Pancreas (tissue), 10 donors: ENCODE measurements at regions not wholly inside any gene's neighbourhood (a gene's known extent, or its start where the extent isn't known, plus 50 kb on each side); places are given as distances from the start of the nearest gene placed in this dataset.
"Not testable (repeated sequence)": the region's sequence is repeated elsewhere in the genome, so short reads cannot be mapped to it uniquely, and the experiment has no call there.

Source experiments
- ATAC-seq, 4 donors: fragments of 200-7000 bp; cut with Tn5 transposase; one replicate each; pipeline versions ENCODE4 v1.8.0 to v1.9.1; 2020; ENCODE audit warnings: mild to moderate bottlenecking in 4 of 4, moderate library complexity in 4 of 4
- DNase-seq, 6 donors: peaks; one replicate each; pipeline ENCODE4 v3.0.0-alpha.2; 2020
- FAIRE-seq: peaks from 2 replicates; lab custom pipeline; 2012; peaks lifted over from hg19 to GRCh38; lab: Jason Lieb, UNC
- H3K27ac ChIP-seq, 4 donors: fragments of 200-600 bp; sonication (generic); 1 replicate in 3 of 4; 2 replicates in 1 of 4; pipeline versions ENCODE4 v1.5.0 to v1.8.0; 2020
- H3K27me3 ChIP-seq, 4 donors: fragments of 200-600 bp; one replicate each; pipeline ENCODE4 v1.8.0; 2021
- H3K36me3 ChIP-seq, 3 donors: fragments of 200-600 bp; sonication (generic) in 1 of 3; one replicate each; pipeline versions ENCODE4 v1.5.0 to v1.8.0; 2020 to 2021
- H3K4me1 ChIP-seq, 3 donors: fragments of 200-600 bp; one replicate each; pipeline ENCODE4 v1.8.0; 2021
- H3K4me3 ChIP-seq, 4 donors: fragments of 200-600 bp; sonication (generic) in 2 of 4; one replicate each; pipeline versions ENCODE4 v1.5.0 to v1.8.0; 2020 to 2021
- H3K9me3 ChIP-seq, 4 donors: fragments of 200-600 bp; one replicate each; pipeline ENCODE4 v1.8.0; 2021
- CTCF ChIP-seq, 4 donors: fragments of 200-600 bp; sonication (generic) in 3 of 4; IDR thresholded peaks; one replicate each; pipeline versions ENCODE4 v1.5.0 to v1.8.0; 2021; ENCODE audit warnings: antibody characterized with exemption in 4 of 4
- WGBS, 2 donors: extraction: QIAGEN DNeasy Blood & Tissue Kit; methylation state at CpG; one replicate each; pipeline ENCODE4 v1.1.7; 2013; 5-methylcytosine and 5-hydroxymethylcytosine counted together
- intact Hi-C, 3 donors: fragments of 100-400 bp; cut with DNase I; formaldehyde crosslinking; loops; one replicate each; pipeline versions ENCODE4 v1.11.1 to v1.14.2; 2022
- donor health status: healthy with polysubstance abuse.
- donor health status: DM: no; HTN: no; CAD: no; lungs with moderate emphysema.
- donor health status: DM: no; HTN: no; CAD: no.
- donor health status: control.
- donor health status: control.
- donor health status: Bipolar disorder and iron deficiency.
- donor health status: DM: yes; HTN: yes; CAD: no.
- donor health status: DM: no; HTN: no; CAD: no.
- donor health status: DM: no; HTN: no; CAD: no.
- donor health status: DM: yes; HTN: yes; CAD: no.

DNA sequence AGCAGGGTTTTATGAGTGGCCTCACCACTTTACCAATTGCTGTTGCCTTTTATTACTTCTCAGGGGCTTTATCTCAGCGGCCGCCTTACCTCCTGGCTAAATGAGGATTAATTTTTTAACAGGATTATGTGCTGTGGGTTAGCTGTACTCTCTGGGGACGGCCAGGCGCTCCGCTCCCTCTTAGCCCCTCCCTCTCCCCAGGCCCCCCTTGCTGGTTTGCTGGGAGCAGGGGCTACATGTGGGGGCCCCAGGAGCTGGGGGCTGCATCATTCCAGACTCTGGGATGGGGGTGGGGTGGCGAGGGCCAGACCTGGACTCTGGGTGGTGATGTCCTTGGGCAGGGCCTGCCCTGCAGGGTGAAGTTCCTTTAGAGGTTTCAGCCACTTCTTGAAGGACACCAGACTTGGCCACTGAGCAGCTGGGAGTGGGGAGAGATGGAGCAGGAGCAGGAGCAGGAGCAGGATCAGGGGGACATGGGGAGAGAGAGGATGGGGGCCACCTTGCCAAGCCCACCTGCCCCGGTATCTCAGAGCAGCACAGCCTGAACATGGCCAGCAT, 196.1 kb downstream of the GOLGA6L6 start:
- DNase-seq (peak in 4 of 6 donors; percentile 8 to 89 (median 20)), FAIRE-seq (no peak)

GRCh38 chr15:20344601-20345400, 196.8 kb downstream of the GOLGA6L6 start:
- no peak overlapping the region for H3K4me3 ChIP-seq
- H3K4me1 ChIP-seq: no peaks in the 10 kb centered on the region
- no peaks in the 10 kb centered on the region for H3K9me3 ChIP-seq
- no peak for TF ChIP-seq CTCF (IDR thresholded peaks at IDR 0.05)
- DNase-seq (peak in 4 of 6 donors; percentile 10 to 83 (median 36)), FAIRE-seq (no peak), ATAC-seq (no peak)
- H3K27me3 ChIP-seq: peaks cover 0 to 12% (median 2%) of the 10 kb centered on the region in 4 donors
- intact Hi-C loops: no loop called here
- WGBS, 2 donors: 48 to 67% methylated on average over 12 of the region's 12 CpGs
- H3K36me3 ChIP-seq: no peaks in the 10 kb centered on the region
- H3K27ac ChIP-seq: no peak overlapping the region

More for the DNA sequence above, 196.1 kb downstream of the GOLGA6L6 start:
- intact Hi-C loops: no loop called here
- Histone ChIP-seq H3K9me3 (no peaks in the 10 kb centered on the region), H3K36me3 (no peaks in the 10 kb centered on the region), H3K27ac (no peak overlapping the region), H3K4me3 (no peak overlapping the region), H3K4me1 (no peaks in the 10 kb centered on the region), H3K27me3 (peaks cover 0 to 13% (median 2%) of the 10 kb centered on the region in 4 donors)
- TF ChIP-seq CTCF (IDR thresholded peaks at IDR 0.05): no peak
- WGBS, 2 donors: 71 to 76% methylated on average over 6 to 7 of the region's 7 CpGs
- ATAC-seq: no peak

GRCh38 chr15:20343395-20344211, 198.0 kb downstream of the GOLGA6L6 start:
- H3K4me3 ChIP-seq, H3K4me1 ChIP-seq, H3K27ac ChIP-seq, ATAC-seq, H3K36me3 ChIP-seq, H3K9me3 ChIP-seq, FAIRE-seq, intact Hi-C loops, H3K27me3 ChIP-seq: not testable (repeated sequence)
- WGBS, 2 donors: 55 to 68% methylated on average over 9 to 10 of the region's 10 CpGs
- DNase-seq: peak in 4 of 6 donors; percentile 13 to 93 (median 54)

DNA sequence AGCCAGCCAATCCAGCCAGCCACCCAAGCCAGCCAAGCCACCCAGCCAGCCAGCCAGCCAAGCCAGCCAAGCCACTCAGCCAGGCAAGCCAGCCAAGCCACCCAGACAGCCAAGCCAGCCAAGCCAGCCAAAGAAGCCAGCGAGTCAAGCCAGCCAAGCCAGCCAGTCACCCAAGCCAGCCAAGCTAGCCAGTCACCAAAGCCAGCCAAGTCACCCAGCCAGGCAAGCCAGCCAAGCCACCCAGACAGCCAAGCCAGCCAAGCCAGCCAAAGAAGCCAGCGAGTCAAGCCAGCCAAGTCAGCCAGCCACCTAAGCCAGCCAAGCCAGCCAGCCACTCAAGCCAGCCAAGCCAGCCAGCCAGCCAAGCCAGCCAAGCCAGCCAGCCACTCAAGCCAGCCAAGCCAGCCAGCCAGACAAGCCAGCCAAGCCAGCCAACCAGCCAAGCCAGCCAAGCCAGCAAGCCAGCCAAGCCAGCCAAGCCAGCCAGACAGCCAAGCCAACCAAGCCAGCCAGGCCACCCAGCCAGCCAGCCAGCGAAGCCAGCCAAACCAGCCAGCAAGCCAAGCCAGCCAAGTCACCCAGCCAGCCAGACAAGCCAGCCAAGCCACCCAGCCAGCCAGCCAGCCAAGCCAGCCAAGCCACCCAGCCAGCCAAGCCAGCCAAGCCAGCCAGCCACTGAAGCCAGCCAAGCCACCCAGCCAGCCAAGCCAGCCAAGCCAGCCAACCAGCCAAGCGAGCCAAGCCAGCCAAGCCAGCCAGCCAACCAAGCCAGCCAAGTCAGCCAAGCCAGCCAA, 198.8 kb downstream of the GOLGA6L6 start:
- 51 to 59% methylated on average over 3 to 4 of the region's 4 CpGs for WGBS, 2 donors
- H3K27me3 ChIP-seq, H3K4me3 ChIP-seq, H3K4me1 ChIP-seq, H3K9me3 ChIP-seq, ATAC-seq, H3K27ac ChIP-seq, H3K36me3 ChIP-seq, intact Hi-C loops, FAIRE-seq: not testable (repeated sequence)
- peak in 5 of 6 donors; percentile 11 to 88 (median 37) for DNase-seq

GRCh38 chr15:20341901-20342600, 199.5 kb downstream of the GOLGA6L6 start:
- H3K4me1 ChIP-seq: no peaks in the 10 kb centered on the region
- no peaks in the 10 kb centered on the region for H3K9me3 ChIP-seq
- 40 to 45% methylated on average over 5 of the region's 5 CpGs for WGBS, 2 donors
- no peak for TF ChIP-seq CTCF (IDR thresholded peaks at IDR 0.05)
- FAIRE-seq: no peak
- peak in 5 of 6 donors; percentile 19 to 100 (median 83) for DNase-seq
- no peaks in the 10 kb centered on the region for H3K27me3 ChIP-seq
- H3K27ac ChIP-seq: no peak overlapping the region
- intact Hi-C loops: no loop called here
- H3K36me3 ChIP-seq: no peaks in the 10 kb centered on the region
- ATAC-seq: peak in 2 of 4 donors; percentile 55 to 63
- no peak overlapping the region for H3K4me3 ChIP-seq
